ENCODE measurements at regions not wholly inside any gene's neighbourhood (a gene's known extent, or its start where the extent isn't known, plus 50 kb on each side); places are given as distances from the start of the nearest gene placed in this dataset.

- Histone ChIP-seq H3K4me3 (no peak overlapping the region), H3K27ac (no peak overlapping the region), H3K9me3 (no peaks in the 10 kb centered on the region), H3K36me3 (no peaks in the 10 kb centered on the region), H3K27me3 (no peaks in the 10 kb centered on the region), H3K4me1 (ENCODE audit: insufficient read depth) (no peaks in the 10 kb centered on the region)
- TF ChIP-seq, protein P1, sequence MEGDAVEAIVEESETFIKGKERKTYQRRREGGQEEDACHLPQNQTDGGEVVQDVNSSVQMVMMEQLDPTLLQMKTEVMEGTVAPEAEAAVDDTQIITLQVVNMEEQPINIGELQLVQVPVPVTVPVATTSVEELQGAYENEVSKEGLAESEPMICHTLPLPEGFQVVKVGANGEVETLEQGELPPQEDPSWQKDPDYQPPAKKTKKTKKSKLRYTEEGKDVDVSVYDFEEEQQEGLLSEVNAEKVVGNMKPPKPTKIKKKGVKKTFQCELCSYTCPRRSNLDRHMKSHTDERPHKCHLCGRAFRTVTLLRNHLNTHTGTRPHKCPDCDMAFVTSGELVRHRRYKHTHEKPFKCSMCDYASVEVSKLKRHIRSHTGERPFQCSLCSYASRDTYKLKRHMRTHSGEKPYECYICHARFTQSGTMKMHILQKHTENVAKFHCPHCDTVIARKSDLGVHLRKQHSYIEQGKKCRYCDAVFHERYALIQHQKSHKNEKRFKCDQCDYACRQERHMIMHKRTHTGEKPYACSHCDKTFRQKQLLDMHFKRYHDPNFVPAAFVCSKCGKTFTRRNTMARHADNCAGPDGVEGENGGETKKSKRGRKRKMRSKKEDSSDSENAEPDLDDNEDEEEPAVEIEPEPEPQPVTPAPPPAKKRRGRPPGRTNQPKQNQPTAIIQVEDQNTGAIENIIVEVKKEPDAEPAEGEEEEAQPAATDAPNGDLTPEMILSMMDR (IDR thresholded peaks at IDR 0.05) = no peak
- TF ChIP-seq EP300 (IDR thresholded peaks at IDR 0.05) = no peak
- TF ChIP-seq POLR2A (IDR thresholded peaks at IDR 0.05) = no peak
- no peak for DNase-seq
- intact Hi-C loops (cut with DNase I) = no loop called here
- 74 to 81% (median 81%) methylated on average over 8 of the region's 8 CpGs for WGBS, 3 donors
Observed at GRCh38 chr7:41459623-41460261, 243.1 kb downstream of the INHBA start.

GRCh38 chr7:41459183-41459582 is 243.7 kb downstream of the INHBA start:
- intact Hi-C loops (cut with DNase I) = no loop called here
- 64 to 79% (median 73%) methylated on average over 5 of the region's 5 CpGs for WGBS, 3 donors
- H3K4me3 ChIP-seq = no peak overlapping the region

GRCh38 chr7:41457832-41458437 is 245.0 kb downstream of the INHBA start:
- no peaks in the 10 kb centered on the region for H3K27me3 ChIP-seq
- no peaks in the 10 kb centered on the region for H3K36me3 ChIP-seq
- no peak overlapping the region for H3K27ac ChIP-seq
- intact Hi-C loops (cut with DNase I) = no loop called here
- no peaks in the 10 kb centered on the region for H3K4me1 ChIP-seq (ENCODE audit: insufficient read depth)
- no peak for DNase-seq
- no peak overlapping the region for H3K4me3 ChIP-seq
- TF ChIP-seq EP300 (IDR thresholded peaks at IDR 0.05) (no peak), POLR2A (IDR thresholded peaks at IDR 0.05) (no peak)
- TF ChIP-seq, protein P1 (IDR thresholded peaks at IDR 0.05) = no peak
- H3K9me3 ChIP-seq = no peaks in the 10 kb centered on the region

More at GRCh38 chr7:41459183-41459582, 243.7 kb downstream of the INHBA start:
- H3K27me3 ChIP-seq = no peaks in the 10 kb centered on the region
- no peak overlapping the region for H3K27ac ChIP-seq
- no peaks in the 10 kb centered on the region for H3K9me3 ChIP-seq
- no peaks in the 10 kb centered on the region for H3K36me3 ChIP-seq
- no peak for DNase-seq
- H3K4me1 ChIP-seq (ENCODE audit: insufficient read depth) = no peaks in the 10 kb centered on the region
- no peak for TF ChIP-seq EP300 (IDR thresholded peaks at IDR 0.05)
- TF ChIP-seq, protein P1 (IDR thresholded peaks at IDR 0.05) = no peak
- no peak for TF ChIP-seq POLR2A (IDR thresholded peaks at IDR 0.05)

GRCh38 chr7:41451826-41452225 is 251.1 kb downstream of the INHBA start:
- no peaks in the 10 kb centered on the region for H3K27me3 ChIP-seq
- peaks cover 5% of the 10 kb centered on the region for H3K4me1 ChIP-seq (ENCODE audit: insufficient read depth)
- no peak for DNase-seq
- H3K4me3 ChIP-seq = no peak overlapping the region
- intact Hi-C loops (cut with DNase I) = no loop called here
- TF ChIP-seq POLR2A (IDR thresholded peaks at IDR 0.05) (no peak), EP300 (IDR thresholded peaks at IDR 0.05) (no peak)
- TF ChIP-seq, protein P1 (IDR thresholded peaks at IDR 0.05) = no peak
- H3K9me3 ChIP-seq = no peaks in the 10 kb centered on the region
- H3K27ac ChIP-seq = no peak overlapping the region
- H3K36me3 ChIP-seq = no peaks in the 10 kb centered on the region
- 98 to 100% (median 98%) methylated on average over 1 of the region's 1 CpG for WGBS, 3 donors
